Left lung (tissue), 4 donors: ENCODE measurements at regions not wholly inside any gene's neighbourhood (a gene's known extent, or its start where the extent isn't known, plus 50 kb on each side); places are given as distances from the start of the nearest gene placed in this dataset.
A peak's percentile ranks its signal among the peaks of the same experiment; 100 is the strongest.

Source experiments
- ATAC-seq: fragments of 200-7000 bp; cut with Tn5 transposase; one replicate; pipeline ENCODE4 v1.9.1; 2020; ENCODE audit warnings: moderate library complexity
- DNase-seq, 4 donors: peaks; one replicate each; pipeline ENCODE4 v3.0.0-alpha.2; 2013 to 2020
- H3K27ac ChIP-seq, 2 donors: fragments of 200-600 bp; sonication (generic) in 1 of 2; one replicate each; pipeline versions ENCODE4 v1.5.0 to v1.8.0; 2020 to 2021
- H3K27me3 ChIP-seq, 2 donors: fragments of 200-600 bp; sonication (generic) in 1 of 2; one replicate each; pipeline versions ENCODE4 v1.5.0 to v1.8.0; 2020 to 2021
- H3K36me3 ChIP-seq, 2 donors: fragments of 200-600 bp; sonication (generic) in 1 of 2; one replicate each; pipeline versions ENCODE4 v1.5.0 to v1.8.0; 2020 to 2021
- H3K4me1 ChIP-seq, 2 donors: fragments of 200-600 bp; one replicate each; pipeline ENCODE4 v1.8.0; 2021
- H3K4me3 ChIP-seq, 2 donors: fragments of 200-600 bp; sonication (generic) in 1 of 2; one replicate each; pipeline versions ENCODE4 v1.5.0 to v1.8.0; 2020 to 2021; ENCODE audit warnings: mild to moderate bottlenecking in 1 of 2
- H3K9me3 ChIP-seq, 2 donors: fragments of 200-600 bp; sonication (generic) in 1 of 2; one replicate each; pipeline versions ENCODE4 v1.5.0 to v1.8.0; 2020 to 2021
- intact Hi-C, 2 donors: fragments of 100-400 bp; cut with DNase I; formaldehyde crosslinking; loops; one replicate each; pipeline versions ENCODE4 v1.11.2 to v1.14.2; 2022
- TF ChIP-seq, protein P1 (sequence below), 2 donors: fragments of 200-600 bp; sonication (generic) in 1 of 2; IDR thresholded peaks; one replicate each; pipeline versions ENCODE4 v1.5.0 to v1.8.0; 2021; ENCODE audit warnings: antibody characterized with exemption in 2 of 2
- donor health status: DM: no; HTN: yes; CAD: no.
- donor health status: DM: no; HTN: no; CAD: no.

DNA sequence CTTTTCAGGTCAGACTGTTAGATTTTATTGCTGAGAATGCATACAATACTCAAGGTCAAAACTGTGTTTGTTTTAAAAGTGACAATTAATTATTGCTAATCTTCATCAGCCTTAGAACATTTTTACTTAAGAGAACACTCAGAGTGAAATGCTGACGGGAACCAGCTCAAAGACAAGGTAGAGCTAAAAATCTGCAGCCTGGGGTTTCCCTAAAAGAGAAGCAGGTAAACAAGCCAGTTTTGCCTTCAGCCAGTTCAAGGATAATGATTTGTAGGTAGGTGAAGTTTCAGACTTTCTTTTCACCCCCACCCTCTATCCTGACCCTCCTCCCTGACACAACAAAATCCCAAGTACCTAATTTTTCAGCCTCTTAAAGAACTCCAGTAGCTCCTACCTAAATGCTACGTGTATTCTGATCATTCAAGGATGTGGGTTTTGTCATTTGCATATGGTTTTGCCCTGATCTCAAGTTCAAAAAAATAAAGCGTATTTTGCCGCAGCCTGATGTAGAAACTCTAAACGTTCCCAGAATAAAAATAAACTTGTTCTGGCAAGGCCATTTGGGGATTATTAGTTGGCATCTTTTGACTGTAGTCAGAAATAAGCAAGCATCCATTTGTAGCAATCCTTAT, 407.2 kb downstream of the EFNA5 start:
- intact Hi-C loops: no loop called here
- H3K27ac ChIP-seq: no peak overlapping the region

DNA sequence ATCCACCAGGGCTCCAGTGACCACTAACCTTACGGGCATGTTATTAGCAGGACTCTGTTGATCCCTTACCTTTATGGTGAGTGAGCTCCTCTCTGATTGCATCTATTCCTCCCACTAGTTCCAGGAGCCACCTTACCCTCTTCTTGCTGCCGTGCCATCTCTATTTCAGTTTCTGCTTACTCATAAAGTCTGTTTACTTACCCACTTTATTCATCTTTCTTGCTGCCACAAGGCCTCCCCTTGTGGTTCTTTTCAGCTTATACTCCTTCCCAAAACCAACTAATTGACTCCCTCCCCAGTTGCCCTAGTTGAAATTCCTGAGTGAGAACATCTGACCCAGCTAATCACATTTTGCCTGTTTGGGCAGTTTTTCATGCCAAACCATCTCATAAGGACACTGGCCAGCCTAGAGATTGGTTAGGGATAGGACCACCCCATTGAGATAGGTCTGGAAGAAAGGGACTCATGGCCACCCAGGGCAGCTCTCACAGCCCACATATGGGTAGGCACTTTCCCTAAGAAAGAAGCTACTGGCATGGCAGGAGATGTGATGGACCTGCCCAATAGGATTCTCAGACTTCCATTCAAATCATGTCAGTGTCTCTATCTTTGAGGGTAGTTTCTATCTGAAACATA, 412.7 kb downstream of the EFNA5 start:
- DNase-seq: no peak
- peaks cover 0 to 2% of the 10 kb centered on the region in 2 donors for H3K9me3 ChIP-seq
- TF ChIP-seq, protein P1, sequence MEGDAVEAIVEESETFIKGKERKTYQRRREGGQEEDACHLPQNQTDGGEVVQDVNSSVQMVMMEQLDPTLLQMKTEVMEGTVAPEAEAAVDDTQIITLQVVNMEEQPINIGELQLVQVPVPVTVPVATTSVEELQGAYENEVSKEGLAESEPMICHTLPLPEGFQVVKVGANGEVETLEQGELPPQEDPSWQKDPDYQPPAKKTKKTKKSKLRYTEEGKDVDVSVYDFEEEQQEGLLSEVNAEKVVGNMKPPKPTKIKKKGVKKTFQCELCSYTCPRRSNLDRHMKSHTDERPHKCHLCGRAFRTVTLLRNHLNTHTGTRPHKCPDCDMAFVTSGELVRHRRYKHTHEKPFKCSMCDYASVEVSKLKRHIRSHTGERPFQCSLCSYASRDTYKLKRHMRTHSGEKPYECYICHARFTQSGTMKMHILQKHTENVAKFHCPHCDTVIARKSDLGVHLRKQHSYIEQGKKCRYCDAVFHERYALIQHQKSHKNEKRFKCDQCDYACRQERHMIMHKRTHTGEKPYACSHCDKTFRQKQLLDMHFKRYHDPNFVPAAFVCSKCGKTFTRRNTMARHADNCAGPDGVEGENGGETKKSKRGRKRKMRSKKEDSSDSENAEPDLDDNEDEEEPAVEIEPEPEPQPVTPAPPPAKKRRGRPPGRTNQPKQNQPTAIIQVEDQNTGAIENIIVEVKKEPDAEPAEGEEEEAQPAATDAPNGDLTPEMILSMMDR (IDR thresholded peaks at IDR 0.05): no peak
- no peak for ATAC-seq
- H3K4me3 ChIP-seq: no peak overlapping the region
- H3K27ac ChIP-seq: no peak overlapping the region
- intact Hi-C loops: no loop called here
- H3K4me1 ChIP-seq: no peaks in the 10 kb centered on the region
- no peaks in the 10 kb centered on the region for H3K36me3 ChIP-seq
- no peaks in the 10 kb centered on the region for H3K27me3 ChIP-seq

More for the DNA sequence above, 407.2 kb downstream of the EFNA5 start:
- H3K9me3 ChIP-seq: peaks cover 0 to 2% of the 10 kb centered on the region in 2 donors
- no peaks in the 10 kb centered on the region for H3K36me3 ChIP-seq
- H3K4me3 ChIP-seq: no peak overlapping the region
- TF ChIP-seq, protein P1 (IDR thresholded peaks at IDR 0.05): no peak
- no peaks in the 10 kb centered on the region for H3K4me1 ChIP-seq
- no peak for ATAC-seq
- peak in 1 of 4 donors; percentile 17 for DNase-seq
- no peaks in the 10 kb centered on the region for H3K27me3 ChIP-seq

DNA sequence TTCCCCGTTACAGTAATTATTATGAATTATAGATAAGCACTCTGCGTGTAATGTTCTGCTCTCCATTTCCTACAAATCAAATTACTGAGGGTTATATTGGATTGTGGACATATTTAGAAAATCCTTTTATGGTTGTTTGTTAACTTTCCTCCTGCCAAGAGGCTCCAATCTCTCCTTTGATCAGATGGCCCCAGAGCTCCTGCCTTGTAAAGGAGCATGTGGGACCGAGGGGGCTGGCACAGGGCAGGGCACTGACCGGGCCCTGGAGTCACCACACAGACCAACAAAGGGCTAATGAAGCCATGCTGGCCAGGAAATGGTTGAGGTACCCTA, 415.9 kb downstream of the EFNA5 start:
- Histone ChIP-seq H3K27me3 (no peaks in the 10 kb centered on the region), H3K9me3 (no peaks in the 10 kb centered on the region), H3K36me3 (no peaks in the 10 kb centered on the region), H3K4me3 (no peak overlapping the region), H3K27ac (no peak overlapping the region), H3K4me1 (no peaks in the 10 kb centered on the region)
- ATAC-seq (no peak), DNase-seq (peak in 1 of 4 donors; percentile 39)
- TF ChIP-seq, protein P1 (IDR thresholded peaks at IDR 0.05): no peak
- intact Hi-C loops: no loop called here

DNA sequence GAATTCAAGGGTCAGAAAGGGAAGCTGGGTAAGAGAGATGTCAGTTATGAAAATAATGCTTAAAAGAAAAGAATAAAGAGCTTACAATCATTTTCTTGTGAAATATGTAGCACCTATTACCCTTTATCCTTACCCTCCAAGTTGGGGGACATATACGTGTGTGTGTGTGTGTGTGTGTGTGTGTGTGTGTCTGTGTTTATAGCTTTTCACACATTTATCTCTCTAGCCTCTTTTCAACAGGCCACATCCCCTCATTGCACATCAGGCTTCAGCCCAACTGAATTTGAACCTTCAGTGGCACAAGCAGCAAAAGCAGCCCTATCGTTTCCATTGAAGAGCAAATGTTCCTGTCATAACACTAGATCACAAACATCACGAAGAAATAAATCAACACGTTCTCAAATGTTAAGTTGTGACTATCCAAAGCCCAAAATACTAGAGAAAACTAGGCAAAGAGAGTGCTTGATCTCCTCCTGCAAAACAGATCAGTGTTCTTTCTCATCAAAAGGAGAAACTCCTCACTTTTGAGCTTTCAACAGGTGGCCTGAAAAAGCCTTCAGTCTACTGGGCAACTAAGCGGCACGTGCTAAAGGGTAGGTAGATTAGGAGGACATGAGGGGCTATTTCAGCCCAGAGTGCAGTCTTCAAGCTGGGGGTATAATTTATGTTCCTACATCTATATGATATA, 416.4 kb downstream of the EFNA5 start:
- Histone ChIP-seq H3K4me1 (no peaks in the 10 kb centered on the region), H3K27me3 (no peaks in the 10 kb centered on the region), H3K9me3 (no peaks in the 10 kb centered on the region), H3K36me3 (no peaks in the 10 kb centered on the region), H3K27ac (no peak overlapping the region), H3K4me3 (no peak overlapping the region)
- TF ChIP-seq, protein P1 (IDR thresholded peaks at IDR 0.05): no peak
- DNase-seq (no peak), ATAC-seq (no peak)
- intact Hi-C loops: no loop called here

DNA sequence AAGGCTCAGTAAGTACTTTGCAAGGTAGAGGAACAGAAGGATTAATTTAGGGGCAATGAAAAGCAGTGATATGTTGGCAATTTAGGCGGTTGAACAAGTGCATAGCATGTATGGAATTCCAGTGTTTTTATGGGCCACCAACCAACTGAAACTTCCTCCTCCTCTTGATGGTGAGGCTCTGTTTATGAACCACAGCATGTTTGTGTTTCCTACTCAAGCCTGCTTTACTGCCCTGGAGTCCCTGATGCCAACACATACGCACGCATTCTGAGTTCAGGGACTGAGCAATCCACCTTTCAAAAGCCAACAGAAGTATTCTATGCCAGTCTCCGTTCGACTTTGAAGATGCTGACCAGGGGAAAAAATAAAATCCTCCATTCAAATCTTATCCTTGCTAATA, 417.5 kb downstream of the EFNA5 start:
- no peaks in the 10 kb centered on the region for H3K9me3 ChIP-seq
- no peaks in the 10 kb centered on the region for H3K36me3 ChIP-seq
- no peak overlapping the region for H3K27ac ChIP-seq
- peak; percentile 57 for ATAC-seq
- no peaks in the 10 kb centered on the region for H3K4me1 ChIP-seq
- TF ChIP-seq, protein P1 (IDR thresholded peaks at IDR 0.05): no peak
- H3K4me3 ChIP-seq: no peak overlapping the region
- intact Hi-C loops: no loop called here
- no peaks in the 10 kb centered on the region for H3K27me3 ChIP-seq
- DNase-seq: no peak
